Mammary epithelial cell (primary cell): ENCODE measurements at regions not wholly inside any gene's neighbourhood (a gene's known extent, or its start where the extent isn't known, plus 50 kb on each side); places are given as distances from the start of the nearest gene placed in this dataset.

ENCODE experiments used
- CTCF ChIP-seq, 2 donors: IDR thresholded peaks in 1 of 2; conservative IDR thresholded peaks in 1 of 2; 2 replicates each; pipeline ENCODE4 v1.5.1; 2011 to 2012; ENCODE audit warnings: inconsistent platforms in 2 of 2, low read length in 2 of 2, mild to moderate bottlenecking in 2 of 2, control low read depth in 1 of 2, low read depth in 1 of 2; ENCODE audit not compliant: insufficient read depth in 1 of 2; ENCODE audit errors: extremely low read depth in 1 of 2
- EZH2 ChIP-seq: IDR thresholded peaks from 2 replicates; pipeline ENCODE4 v1.6.1; 2012; ENCODE audit warnings: low read length, inconsistent platforms, borderline replicate concordance

GRCh38 chr2:207231967-207232366 lies 66.2 kb upstream of the KLF7 start:
- TF ChIP-seq CTCF (conservative IDR thresholded peaks at IDR 0.05 in 1 of 2, IDR thresholded peaks at IDR 0.05 in 1 of 2; ENCODE audit: extremely low read depth in 1 of 2, insufficient read depth in 1 of 2, low read depth in 1 of 2, low read length in 2 of 2) (no peak), EZH2 (no peak)
